ENCODE measurements at regions not wholly inside any gene's neighbourhood (a gene's known extent, or its start where the extent isn't known, plus 50 kb on each side); places are given as distances from the start of the nearest gene placed in this dataset.

DNA sequence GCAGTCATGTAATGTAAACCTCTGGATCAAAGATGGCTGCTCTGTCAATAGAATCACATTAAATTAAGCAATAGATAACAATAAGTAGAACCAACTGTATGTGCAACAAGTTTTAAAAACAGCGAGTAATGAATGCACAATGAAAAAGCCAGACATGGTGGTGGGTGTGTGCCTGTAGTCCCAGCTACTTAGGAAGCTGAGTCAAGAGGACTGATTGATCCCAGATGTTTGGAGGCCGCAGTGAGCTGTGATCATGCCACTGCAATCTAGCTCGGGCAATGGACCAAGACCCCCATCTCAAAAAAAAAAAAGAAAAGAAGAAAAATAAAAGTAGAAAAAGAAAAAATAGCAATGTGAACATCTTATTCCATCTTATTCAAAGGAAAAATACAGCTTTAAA lies 558.7 kb upstream of the MMS22L start:
- ATAC-seq (no peak), DNase-seq (no peak)
- H3K4me3 Mint-ChIP-seq = no peak overlapping the region
- H3K4me1 Mint-ChIP-seq = no peaks in the 10 kb centered on the region
- H3K9me3 Mint-ChIP-seq = peaks cover 0 to 5% of the 10 kb centered on the region in 2 donors
- H3K27me3 Mint-ChIP-seq = no peaks in the 10 kb centered on the region
- no peak overlapping the region for H3K27ac Mint-ChIP-seq

DNA sequence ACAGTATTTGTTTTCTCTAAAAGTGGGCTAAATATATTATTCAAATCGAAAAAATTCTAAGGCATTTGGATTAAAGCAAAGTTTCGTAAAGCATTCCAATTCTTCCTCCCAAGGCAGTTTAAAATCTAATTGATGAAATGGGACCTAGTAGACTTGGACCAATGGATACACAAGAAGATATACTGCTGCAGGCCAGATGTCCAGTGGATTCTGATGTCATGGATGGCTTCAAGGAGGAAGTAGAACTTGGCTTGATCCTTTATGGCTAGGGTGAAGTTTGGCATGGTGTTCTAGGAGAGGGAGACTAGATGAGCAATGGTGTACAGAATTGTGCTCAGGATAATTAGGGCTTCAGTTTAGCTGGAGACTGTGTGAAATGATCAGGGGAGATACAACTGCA lies 559.5 kb upstream of the MMS22L start:
- Mint-ChIP-seq H3K27ac (no peak overlapping the region), H3K27me3 (no peaks in the 10 kb centered on the region), H3K4me1 (no peaks in the 10 kb centered on the region), H3K9me3 (peaks cover 0 to 5% of the 10 kb centered on the region in 2 donors), H3K4me3 (no peak overlapping the region)
- ATAC-seq (no peak), DNase-seq (no peak)

DNA sequence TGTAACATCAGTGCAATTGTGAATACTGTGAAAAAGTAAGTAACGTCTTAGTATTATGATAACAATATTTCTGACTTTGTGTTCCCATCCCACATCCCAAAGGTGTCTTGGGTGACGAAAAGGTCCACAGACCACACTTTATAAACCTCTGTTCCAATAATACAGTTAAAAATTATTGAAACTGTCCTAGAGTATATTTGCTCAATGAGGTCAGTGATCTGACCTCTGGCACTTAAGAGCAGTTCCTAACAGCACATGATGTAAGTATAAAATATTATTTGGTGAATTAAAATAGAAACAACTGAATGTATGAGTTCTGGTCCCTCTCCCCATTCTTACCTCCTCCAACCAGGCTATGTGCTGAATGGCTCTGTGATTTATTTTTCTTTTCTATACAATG lies 566.4 kb upstream of the MMS22L start:
- DNase-seq (no peak), ATAC-seq (no peak)
- Mint-ChIP-seq H3K9me3 (peaks cover 0 to 5% of the 10 kb centered on the region in 2 donors), H3K4me1 (no peaks in the 10 kb centered on the region), H3K27me3 (no peaks in the 10 kb centered on the region), H3K27ac (no peak overlapping the region), H3K4me3 (no peak overlapping the region)

DNA sequence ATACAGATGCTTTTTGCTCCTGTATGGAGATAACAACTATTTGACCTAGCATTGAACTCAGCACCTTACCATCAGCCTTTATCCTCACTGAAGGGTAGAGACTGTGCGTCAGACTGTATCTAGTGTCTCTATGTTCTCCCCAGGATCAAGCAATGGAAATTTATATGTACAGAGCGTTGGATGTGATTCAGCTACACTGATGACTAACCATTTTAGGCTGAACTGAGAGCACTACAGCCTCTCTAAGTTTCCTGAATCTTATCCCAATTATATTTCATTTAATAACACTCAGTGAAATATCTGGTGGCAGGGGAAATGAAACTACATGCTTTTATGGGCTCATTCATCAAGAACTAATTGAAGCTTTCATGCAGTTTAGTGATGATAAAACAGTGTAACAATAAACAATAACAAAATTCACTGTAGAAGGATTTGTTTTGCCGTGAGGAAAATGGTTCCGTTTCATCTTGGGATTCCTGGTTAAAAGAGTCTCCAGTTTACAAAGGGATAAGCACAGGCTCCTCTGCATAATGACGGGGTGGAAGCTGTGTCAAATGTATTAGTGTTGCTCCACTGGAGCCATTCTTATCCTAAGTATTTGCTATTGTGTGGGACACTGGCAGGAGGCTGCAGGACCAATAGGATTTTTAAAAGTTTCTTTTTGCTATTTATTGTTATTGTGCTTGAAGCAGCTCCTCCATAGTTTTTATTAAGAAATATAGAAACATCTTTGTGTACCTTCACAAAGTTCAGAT lies 567.6 kb upstream of the MMS22L start:
- H3K4me3 Mint-ChIP-seq = no peak overlapping the region
- ATAC-seq (no peak), DNase-seq (no peak)
- peaks cover 0 to 2% of the 10 kb centered on the region in 2 donors for H3K9me3 Mint-ChIP-seq
- no peak overlapping the region for H3K27ac Mint-ChIP-seq
- no peaks in the 10 kb centered on the region for H3K4me1 Mint-ChIP-seq
- H3K27me3 Mint-ChIP-seq = no peaks in the 10 kb centered on the region

DNA sequence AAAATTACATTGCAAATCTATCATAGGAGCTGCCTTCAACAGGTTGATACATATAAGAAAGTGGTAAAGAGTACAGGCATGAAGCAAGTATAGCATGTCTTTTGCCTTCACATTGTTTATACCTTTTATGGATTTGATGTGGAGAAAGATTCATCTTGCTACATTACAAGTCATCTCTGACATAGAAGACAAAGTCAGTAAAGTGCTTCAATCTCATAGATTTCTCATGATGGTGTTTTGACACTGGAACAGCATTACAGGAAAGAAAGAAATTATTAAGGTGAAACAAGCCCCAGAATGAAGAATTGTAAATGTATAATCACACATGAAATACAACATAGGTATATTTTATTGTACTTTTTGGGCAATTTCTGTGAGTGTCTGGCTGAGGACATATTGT lies 580.7 kb upstream of the MMS22L start:
- DNase-seq = no peak
- no peak for ATAC-seq
- H3K27ac Mint-ChIP-seq = no peak overlapping the region
- no peaks in the 10 kb centered on the region for H3K9me3 Mint-ChIP-seq
- H3K4me1 Mint-ChIP-seq = no peaks in the 10 kb centered on the region
- no peaks in the 10 kb centered on the region for H3K27me3 Mint-ChIP-seq
- no peak overlapping the region for H3K4me3 Mint-ChIP-seq

DNA sequence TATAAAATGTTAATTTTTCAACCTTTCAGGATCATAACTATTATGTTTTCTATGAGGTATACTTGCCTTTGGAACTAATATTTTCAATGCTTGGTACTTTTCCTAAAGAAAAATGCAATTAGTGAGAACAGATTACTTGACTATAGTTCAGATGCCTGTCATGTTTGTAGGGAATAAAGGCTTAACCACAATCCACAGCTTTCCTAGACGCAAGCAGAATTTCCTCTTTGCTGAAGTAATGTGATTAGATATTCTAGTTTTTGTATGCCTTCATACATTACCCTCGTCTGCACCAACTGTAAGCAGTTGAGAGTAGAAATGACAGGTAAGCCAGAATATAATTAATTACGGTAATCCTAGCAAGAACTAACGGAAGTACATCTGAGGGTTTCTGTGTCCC lies 581.4 kb upstream of the MMS22L start:
- Mint-ChIP-seq H3K4me1 (no peaks in the 10 kb centered on the region), H3K27me3 (no peaks in the 10 kb centered on the region), H3K9me3 (no peaks in the 10 kb centered on the region), H3K27ac (no peak overlapping the region), H3K4me3 (no peak overlapping the region)
- ATAC-seq (no peak), DNase-seq (no peak)

DNA sequence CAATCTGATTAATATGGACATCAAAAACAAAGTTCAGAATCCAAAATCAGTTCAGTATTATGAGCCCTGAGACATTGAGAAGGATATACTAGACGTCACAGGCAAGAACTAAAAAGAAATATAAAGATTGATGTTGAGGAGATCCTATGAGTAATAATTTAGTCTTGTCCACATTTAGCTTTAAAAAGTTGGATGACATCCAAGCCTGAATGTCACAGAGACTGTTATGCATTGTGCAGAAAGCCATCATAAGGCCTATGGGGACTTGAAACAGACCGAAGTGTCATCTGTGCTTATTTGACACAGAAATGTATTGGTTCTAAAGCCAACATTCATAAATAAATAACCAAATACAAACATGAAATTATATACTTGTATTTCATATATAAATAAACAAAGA lies 581.8 kb upstream of the MMS22L start:
- ATAC-seq (no peak), DNase-seq (no peak)
- Mint-ChIP-seq H3K27me3 (no peaks in the 10 kb centered on the region), H3K4me3 (no peak overlapping the region), H3K4me1 (no peaks in the 10 kb centered on the region), H3K9me3 (no peaks in the 10 kb centered on the region), H3K27ac (no peak overlapping the region)

DNA sequence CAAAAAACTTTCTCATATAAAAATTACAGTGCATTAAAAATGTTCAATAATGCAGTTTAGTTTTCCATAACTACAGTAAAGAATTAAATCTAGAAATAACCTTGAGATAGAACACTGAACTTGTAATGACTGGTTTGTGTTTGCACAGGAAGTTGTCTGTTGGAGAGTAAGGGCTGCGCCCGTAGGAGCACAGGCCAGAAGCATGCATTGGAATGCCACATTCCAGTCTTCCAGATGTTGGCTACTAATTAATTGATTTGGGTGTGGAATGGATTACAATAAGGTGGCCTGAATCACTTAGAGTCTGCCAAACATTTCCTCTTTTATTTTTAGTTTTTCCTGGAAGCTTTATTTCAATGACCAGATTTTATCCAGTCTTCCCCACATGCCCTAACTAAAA lies 582.6 kb upstream of the MMS22L start:
- Mint-ChIP-seq H3K27me3 (no peaks in the 10 kb centered on the region), H3K27ac (no peak overlapping the region), H3K4me3 (no peak overlapping the region), H3K4me1 (no peaks in the 10 kb centered on the region), H3K9me3 (no peaks in the 10 kb centered on the region)
- ATAC-seq (no peak), DNase-seq (no peak)

DNA sequence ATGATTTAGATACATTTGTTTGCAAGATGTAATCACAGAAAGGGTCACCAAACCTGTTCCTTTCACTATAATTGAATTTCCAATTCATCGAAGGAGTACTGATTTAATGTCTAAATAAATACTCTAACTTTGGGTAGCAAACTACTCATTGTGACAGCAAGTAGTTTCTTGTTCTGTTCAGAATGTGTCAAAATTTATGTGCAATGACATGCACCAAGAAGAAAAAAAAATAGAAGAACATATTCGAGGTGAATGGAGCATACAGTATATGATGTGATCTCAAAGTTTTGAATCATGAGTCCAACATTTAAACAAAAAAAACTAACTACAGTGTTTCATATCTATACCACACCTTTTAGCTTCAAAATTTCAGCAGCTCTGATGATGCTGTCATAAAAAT lies 583.6 kb upstream of the MMS22L start:
- no peak overlapping the region for H3K4me3 Mint-ChIP-seq
- no peak for ATAC-seq
- no peaks in the 10 kb centered on the region for H3K4me1 Mint-ChIP-seq

DNA sequence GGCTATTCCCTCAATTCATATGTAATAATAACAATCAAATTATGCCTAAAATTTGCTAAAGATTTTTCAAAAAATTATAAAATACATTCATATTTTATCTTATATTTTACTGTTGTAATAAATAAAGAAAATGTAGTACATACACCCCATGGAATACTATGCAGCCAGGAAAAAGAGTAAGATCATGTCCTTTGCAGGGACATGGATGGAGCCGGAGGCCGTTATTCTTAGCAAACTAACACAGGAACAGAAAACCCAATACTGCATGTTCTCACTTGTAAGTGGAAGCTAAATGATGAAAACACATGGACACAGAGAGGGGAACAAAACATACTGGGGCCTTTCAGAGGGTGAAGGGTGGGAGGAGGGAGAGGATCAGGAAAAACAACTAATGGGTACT lies 584.2 kb upstream of the MMS22L start:
- no peaks in the 10 kb centered on the region for H3K9me3 Mint-ChIP-seq

More for the DNA sequence above, 583.6 kb upstream of the MMS22L start:
- no peak for DNase-seq
- no peaks in the 10 kb centered on the region for H3K9me3 Mint-ChIP-seq
- no peaks in the 10 kb centered on the region for H3K27me3 Mint-ChIP-seq
- H3K27ac Mint-ChIP-seq = no peak overlapping the region

DNA sequence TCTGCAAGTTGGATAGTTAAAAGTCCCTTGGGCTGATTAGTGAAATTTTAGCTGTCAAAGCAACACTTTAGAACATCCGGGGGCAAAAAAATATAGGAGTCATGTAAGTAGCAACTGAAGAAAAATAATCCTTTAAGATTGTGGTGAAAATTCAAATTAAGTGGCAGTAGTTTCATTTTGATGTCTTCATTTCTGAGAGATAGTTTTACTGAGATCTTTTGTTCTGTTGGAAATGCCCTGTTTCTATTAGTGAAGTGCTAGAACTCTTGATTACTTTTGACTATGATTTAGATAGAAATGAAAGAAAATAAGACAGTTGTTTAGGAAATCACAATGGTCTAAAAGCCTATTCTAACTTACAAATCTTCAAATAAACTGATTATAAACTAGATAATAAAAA lies 587.3 kb upstream of the MMS22L start:
- no peaks in the 10 kb centered on the region for H3K4me1 Mint-ChIP-seq
- ATAC-seq (no peak), DNase-seq (no peak)
- no peak overlapping the region for H3K4me3 Mint-ChIP-seq
- H3K27me3 Mint-ChIP-seq = no peaks in the 10 kb centered on the region
- H3K9me3 Mint-ChIP-seq = no peaks in the 10 kb centered on the region
- no peak overlapping the region for H3K27ac Mint-ChIP-seq

More for the DNA sequence above, 584.2 kb upstream of the MMS22L start:
- no peak for DNase-seq
- H3K27me3 Mint-ChIP-seq = no peaks in the 10 kb centered on the region
- no peak overlapping the region for H3K4me3 Mint-ChIP-seq
- no peak for ATAC-seq
- H3K27ac Mint-ChIP-seq = no peak overlapping the region
- no peaks in the 10 kb centered on the region for H3K4me1 Mint-ChIP-seq

DNA sequence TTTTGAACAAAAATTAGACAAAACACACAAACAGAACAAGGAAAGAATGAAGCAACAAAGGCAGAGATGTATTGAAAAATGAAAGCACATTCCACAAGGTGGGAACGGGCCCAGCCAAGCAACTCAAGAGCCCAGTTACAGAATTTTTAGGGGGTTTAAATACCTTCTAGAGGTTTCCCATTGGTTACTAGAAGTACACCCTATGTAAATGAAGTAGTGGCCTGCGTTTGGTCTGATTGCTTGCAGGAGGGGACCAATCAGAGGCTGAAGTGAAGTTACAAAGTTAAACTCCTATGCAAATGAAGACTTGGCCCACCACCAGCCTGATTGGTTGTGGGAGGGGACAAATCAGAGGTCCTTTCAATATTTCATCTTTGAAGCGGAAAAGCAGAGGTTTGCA lies 593.7 kb upstream of the MMS22L start:
- H3K9me3 Mint-ChIP-seq = peaks cover 0 to 4% of the 10 kb centered on the region in 2 donors
- DNase-seq (no peak), ATAC-seq (no peak)
- no peaks in the 10 kb centered on the region for H3K27me3 Mint-ChIP-seq
- H3K4me1 Mint-ChIP-seq = no peaks in the 10 kb centered on the region
- no peak overlapping the region for H3K4me3 Mint-ChIP-seq
- no peak overlapping the region for H3K27ac Mint-ChIP-seq

DNA sequence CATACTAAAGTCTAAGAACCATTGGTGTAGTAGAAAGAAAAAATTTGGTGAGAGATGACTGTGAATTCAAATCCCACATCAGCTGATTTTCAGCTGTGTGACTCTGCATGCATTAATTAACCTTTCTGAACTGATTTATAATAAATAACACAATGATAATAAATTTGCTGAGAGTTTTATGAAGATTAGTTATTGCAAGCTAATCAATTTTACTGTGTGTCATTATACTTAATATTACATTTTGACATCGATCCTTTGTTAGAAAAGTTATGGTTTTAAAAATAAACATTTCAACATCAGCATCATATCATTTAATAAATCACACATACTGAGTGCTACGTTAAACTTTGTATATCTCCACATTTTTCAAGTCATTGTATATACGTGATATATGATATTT lies 599.7 kb upstream of the MMS22L start:
- H3K4me3 Mint-ChIP-seq = no peak overlapping the region
- H3K27ac Mint-ChIP-seq = no peak overlapping the region
- H3K27me3 Mint-ChIP-seq = no peaks in the 10 kb centered on the region
- peaks cover 0 to 4% of the 10 kb centered on the region in 2 donors for H3K9me3 Mint-ChIP-seq
- no peaks in the 10 kb centered on the region for H3K4me1 Mint-ChIP-seq
- ATAC-seq (no peak), DNase-seq (no peak)

DNA sequence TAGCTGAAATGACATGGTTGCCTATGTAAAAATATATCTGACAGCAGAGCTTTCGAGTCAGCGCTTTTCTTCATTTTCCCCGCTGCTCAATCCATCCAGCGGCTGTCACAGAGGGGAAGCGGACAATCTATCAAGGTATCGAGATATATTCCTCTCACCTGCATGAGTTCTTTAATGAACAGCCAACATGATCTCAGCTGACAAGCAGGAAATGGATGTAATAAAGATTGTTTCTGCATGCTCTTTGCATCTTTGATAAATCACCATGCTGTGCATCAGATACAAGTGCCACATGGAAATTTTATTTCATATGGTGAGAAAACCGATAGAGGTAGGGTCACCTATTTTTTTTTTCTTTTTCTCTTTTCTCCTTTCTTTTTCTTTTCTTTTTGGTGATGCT lies 602.3 kb upstream of the MMS22L start:
- Mint-ChIP-seq H3K27me3 (no peaks in the 10 kb centered on the region), H3K4me3 (no peak overlapping the region), H3K9me3 (peaks cover 0 to 4% of the 10 kb centered on the region in 2 donors), H3K27ac (no peak overlapping the region), H3K4me1 (no peaks in the 10 kb centered on the region)
- no peak for ATAC-seq
- no peak for DNase-seq

DNA sequence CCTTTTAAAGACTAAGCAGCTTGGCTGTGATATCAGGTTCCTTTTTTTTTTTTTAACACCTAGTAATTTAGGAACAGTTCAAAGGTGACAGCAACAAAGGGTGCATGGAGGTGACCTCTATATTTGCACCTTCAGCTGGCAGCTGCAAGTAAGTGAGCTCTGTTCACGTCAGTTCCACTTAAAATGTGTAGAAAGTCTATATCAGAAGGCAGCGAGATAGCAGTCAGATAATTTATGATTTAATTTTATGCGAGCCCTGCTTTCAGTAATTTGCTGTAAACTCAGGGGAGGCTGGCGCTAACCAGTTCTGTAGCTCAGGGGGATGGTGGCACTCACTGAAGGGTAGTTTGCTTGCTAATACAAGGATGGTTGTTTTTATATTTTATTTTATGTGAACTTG lies 602.8 kb upstream of the MMS22L start:
- H3K27me3 Mint-ChIP-seq = no peaks in the 10 kb centered on the region

DNA sequence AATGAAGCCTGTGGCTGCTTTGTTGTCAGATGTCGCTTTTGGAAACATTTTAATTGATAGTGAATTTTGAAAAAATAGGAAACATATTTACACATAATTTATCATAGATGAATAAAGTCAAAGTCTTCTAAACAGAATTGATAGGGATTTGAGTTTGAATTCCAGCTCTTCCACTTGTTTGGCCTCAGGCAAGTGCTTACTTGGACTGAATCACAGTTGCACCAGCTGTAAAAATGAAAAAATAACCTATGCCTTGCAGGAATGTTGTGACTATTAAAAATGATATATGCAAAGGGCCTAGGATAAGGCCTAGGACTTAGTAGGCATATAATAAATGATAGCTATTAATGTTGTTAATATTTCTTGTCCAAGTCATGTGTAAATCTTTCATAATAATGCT lies 618.5 kb upstream of the MMS22L start:
- no peak overlapping the region for H3K27ac Mint-ChIP-seq
- H3K4me3 Mint-ChIP-seq = no peak overlapping the region
- no peaks in the 10 kb centered on the region for H3K4me1 Mint-ChIP-seq
- no peaks in the 10 kb centered on the region for H3K27me3 Mint-ChIP-seq
- DNase-seq (no peak), ATAC-seq (no peak)
- no peaks in the 10 kb centered on the region for H3K9me3 Mint-ChIP-seq

More for the DNA sequence above, 602.8 kb upstream of the MMS22L start:
- Mint-ChIP-seq H3K27ac (no peak overlapping the region), H3K4me3 (no peak overlapping the region), H3K4me1 (no peaks in the 10 kb centered on the region), H3K9me3 (peaks cover 0 to 4% of the 10 kb centered on the region in 2 donors)
- no peak for ATAC-seq
- no peak for DNase-seq

DNA sequence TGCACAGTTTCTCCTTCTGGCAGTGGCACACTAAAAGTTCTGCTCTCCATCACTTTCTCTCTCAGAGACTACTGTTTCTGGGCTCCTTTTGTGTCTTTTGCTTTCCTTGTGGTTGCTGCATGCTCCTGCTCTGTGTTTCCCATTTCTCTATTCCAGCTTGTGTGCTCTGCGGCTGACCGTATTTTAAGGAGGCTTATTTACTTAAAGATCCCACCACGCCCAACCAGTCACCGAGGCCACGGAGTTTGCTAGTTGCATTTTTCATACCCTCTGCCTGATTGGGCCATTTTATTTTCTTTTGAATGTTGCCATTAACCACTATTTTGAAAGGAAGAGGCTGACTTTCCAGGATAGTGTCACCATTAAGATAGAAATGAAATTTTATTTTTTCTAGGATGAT lies 626.4 kb upstream of the MMS22L start:
- ATAC-seq (no peak), DNase-seq (no peak)
- Mint-ChIP-seq H3K9me3 (peaks cover 0 to 11% of the 10 kb centered on the region in 2 donors), H3K27ac (no peak overlapping the region), H3K4me3 (no peak overlapping the region), H3K27me3 (no peaks in the 10 kb centered on the region), H3K4me1 (no peaks in the 10 kb centered on the region)

All from stimulated activated naive CD8-positive, alpha-beta T cell treated with anti-CD3 and anti-CD28 coated beads, Interleukin-15, amount 100 ng/mL, for 72 hours (primary cell).